ENCODE measurements at regions not wholly inside any gene's neighbourhood (a gene's known extent, or its start where the extent isn't known, plus 50 kb on each side); places are given as distances from the start of the nearest gene placed in this dataset.

DNA sequence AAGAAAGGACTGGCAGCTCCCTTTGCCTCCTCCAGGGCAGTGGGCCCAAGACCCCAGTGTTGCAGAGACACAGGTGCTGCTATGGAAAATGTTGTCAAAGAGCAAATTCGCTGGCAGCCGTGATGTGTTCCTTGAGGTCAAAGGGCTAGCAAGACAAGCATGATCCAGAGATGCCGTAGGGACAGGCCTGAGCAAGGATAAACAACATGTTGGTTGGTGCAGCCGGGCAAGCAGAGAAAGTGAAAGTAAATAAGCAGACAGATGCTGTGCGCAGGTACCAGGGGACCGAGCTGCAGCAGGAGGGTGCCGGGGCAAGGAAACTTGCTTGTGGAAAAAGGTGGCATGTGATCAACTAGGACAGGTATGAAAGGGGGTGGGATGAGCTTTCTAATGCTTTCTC is 125.5 kb upstream of the NECTIN1 start:
- H3K27me3 ChIP-seq (ENCODE audit: insufficient read depth, low read length) = peaks cover 19% of the 10 kb centered on the region
- Mint-ChIP-seq H3K27me3 (ENCODE audit: low read depth, unreplicated experiment) (peaks cover 85% of the 10 kb centered on the region), H3K9me3 (ENCODE audit: unreplicated experiment) (peaks cover 9% of the 10 kb centered on the region), H3K27ac (ENCODE audit: unreplicated experiment) (no peak overlapping the region), H3K4me3 (ENCODE audit: unreplicated experiment) (no peak overlapping the region), H3K4me1 (ENCODE audit: low read depth, unreplicated experiment) (no peaks in the 10 kb centered on the region), H3K36me3 (ENCODE audit: low read depth, unreplicated experiment) (peaks cover 3% of the 10 kb centered on the region)
- no peak overlapping the region for H2AFZ ChIP-seq (ENCODE audit: low read depth, low read length)
- H4K20me1 ChIP-seq (ENCODE audit: insufficient read depth, low read length) = no peaks in the 10 kb centered on the region
- no peaks in the 10 kb centered on the region for H3K79me2 ChIP-seq (ENCODE audit: insufficient read depth, low read length)
- H3K9ac ChIP-seq (ENCODE audit: low read length) = no peak overlapping the region
- H3K4me2 ChIP-seq (ENCODE audit: low read length) = no peak overlapping the region
- FAIRE-seq (no peak), DNase-seq (ENCODE audit: low read depth) (no peak)
- TF ChIP-seq, protein P1, sequence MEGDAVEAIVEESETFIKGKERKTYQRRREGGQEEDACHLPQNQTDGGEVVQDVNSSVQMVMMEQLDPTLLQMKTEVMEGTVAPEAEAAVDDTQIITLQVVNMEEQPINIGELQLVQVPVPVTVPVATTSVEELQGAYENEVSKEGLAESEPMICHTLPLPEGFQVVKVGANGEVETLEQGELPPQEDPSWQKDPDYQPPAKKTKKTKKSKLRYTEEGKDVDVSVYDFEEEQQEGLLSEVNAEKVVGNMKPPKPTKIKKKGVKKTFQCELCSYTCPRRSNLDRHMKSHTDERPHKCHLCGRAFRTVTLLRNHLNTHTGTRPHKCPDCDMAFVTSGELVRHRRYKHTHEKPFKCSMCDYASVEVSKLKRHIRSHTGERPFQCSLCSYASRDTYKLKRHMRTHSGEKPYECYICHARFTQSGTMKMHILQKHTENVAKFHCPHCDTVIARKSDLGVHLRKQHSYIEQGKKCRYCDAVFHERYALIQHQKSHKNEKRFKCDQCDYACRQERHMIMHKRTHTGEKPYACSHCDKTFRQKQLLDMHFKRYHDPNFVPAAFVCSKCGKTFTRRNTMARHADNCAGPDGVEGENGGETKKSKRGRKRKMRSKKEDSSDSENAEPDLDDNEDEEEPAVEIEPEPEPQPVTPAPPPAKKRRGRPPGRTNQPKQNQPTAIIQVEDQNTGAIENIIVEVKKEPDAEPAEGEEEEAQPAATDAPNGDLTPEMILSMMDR (IDR thresholded peaks at IDR 0.05; ENCODE audit: insufficient read depth, low read depth, low read length) = no peak
- no peak for TF ChIP-seq EZH2 (IDR thresholded peaks at IDR 0.05; ENCODE audit: insufficient read depth, low read length)
- H3K4me3 ChIP-seq (ENCODE audit: insufficient read depth, low read depth, low read length) = no peak overlapping the region
- no peaks in the 10 kb centered on the region for H3K9me3 ChIP-seq (ENCODE audit: insufficient read depth, low read depth, low read length)
- no peaks in the 10 kb centered on the region for H3K36me3 ChIP-seq (ENCODE audit: insufficient read depth, low read length)
- H3K4me1 ChIP-seq (ENCODE audit: insufficient read depth, low read length) = no peaks in the 10 kb centered on the region
- no peak overlapping the region for H3K27ac ChIP-seq (ENCODE audit: low read depth, low read length)

- no peaks in the 10 kb centered on the region for H4K20me1 ChIP-seq (ENCODE audit: insufficient read depth, low read length)
- H3K4me2 ChIP-seq (ENCODE audit: low read length) = no peak overlapping the region
- Mint-ChIP-seq H3K4me3 (ENCODE audit: unreplicated experiment) (no peak overlapping the region), H3K9me3 (ENCODE audit: unreplicated experiment) (peaks cover 9% of the 10 kb centered on the region), H3K4me1 (ENCODE audit: low read depth, unreplicated experiment) (no peaks in the 10 kb centered on the region), H3K27me3 (ENCODE audit: low read depth, unreplicated experiment) (peaks cover 83% of the 10 kb centered on the region), H3K36me3 (ENCODE audit: low read depth, unreplicated experiment) (peaks cover 3% of the 10 kb centered on the region), H3K27ac (ENCODE audit: unreplicated experiment) (no peak overlapping the region)
- no peak for DNase-seq (ENCODE audit: low read depth)
- no peak overlapping the region for H2AFZ ChIP-seq (ENCODE audit: low read depth, low read length)
- FAIRE-seq = no peak
- H3K9ac ChIP-seq (ENCODE audit: low read length) = no peak overlapping the region
- H3K4me3 ChIP-seq (ENCODE audit: insufficient read depth, low read depth, low read length) = no peak overlapping the region
- H3K4me1 ChIP-seq (ENCODE audit: insufficient read depth, low read length) = no peaks in the 10 kb centered on the region
- no peak overlapping the region for H3K27ac ChIP-seq (ENCODE audit: low read depth, low read length)
- no peaks in the 10 kb centered on the region for H3K9me3 ChIP-seq (ENCODE audit: insufficient read depth, low read depth, low read length)
- H3K79me2 ChIP-seq (ENCODE audit: insufficient read depth, low read length) = no peaks in the 10 kb centered on the region
- no peaks in the 10 kb centered on the region for H3K36me3 ChIP-seq (ENCODE audit: insufficient read depth, low read length)
- peaks cover 16% of the 10 kb centered on the region for H3K27me3 ChIP-seq (ENCODE audit: insufficient read depth, low read length)
- TF ChIP-seq, protein P1 (IDR thresholded peaks at IDR 0.05; ENCODE audit: insufficient read depth, low read depth, low read length) = no peak
- TF ChIP-seq EZH2 (IDR thresholded peaks at IDR 0.05; ENCODE audit: insufficient read depth, low read length) = no peak
Measured at GRCh38 chr11:119853581-119854360, 124.8 kb upstream of the NECTIN1 start.

DNA sequence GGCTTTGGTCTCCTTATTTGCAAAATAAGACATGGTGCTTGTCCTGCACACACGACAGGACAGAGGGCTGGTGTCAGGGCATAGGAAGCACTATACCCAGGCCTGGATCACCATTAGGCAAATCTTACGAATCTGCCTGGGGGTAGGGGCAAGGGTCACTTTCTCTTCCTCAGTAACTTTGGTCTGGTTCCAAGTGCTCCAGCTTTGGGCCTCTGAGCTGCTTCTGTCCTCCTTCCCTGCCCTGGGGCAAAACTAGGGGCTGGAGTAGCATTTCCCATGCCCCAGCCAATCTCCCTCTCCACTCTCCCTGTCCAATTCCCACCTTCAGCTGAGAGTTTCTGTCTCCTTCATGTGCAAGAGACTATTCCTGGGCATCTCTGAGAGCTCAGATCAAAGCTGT is 123.7 kb upstream of the NECTIN1 start:
- no peaks in the 10 kb centered on the region for H4K20me1 ChIP-seq (ENCODE audit: insufficient read depth, low read length)
- H3K4me3 ChIP-seq (ENCODE audit: insufficient read depth, low read depth, low read length) = no peak overlapping the region
- no peak for FAIRE-seq
- H3K27me3 ChIP-seq (ENCODE audit: insufficient read depth, low read length) = peaks cover 10% of the 10 kb centered on the region
- no peaks in the 10 kb centered on the region for H3K36me3 ChIP-seq (ENCODE audit: insufficient read depth, low read length)
- no peak overlapping the region for H3K27ac ChIP-seq (ENCODE audit: low read depth, low read length)
- peaks cover 3% of the 10 kb centered on the region for H3K36me3 Mint-ChIP-seq (ENCODE audit: low read depth, unreplicated experiment)
- DNase-seq (ENCODE audit: low read depth) = no peak
- H3K4me3 Mint-ChIP-seq (ENCODE audit: unreplicated experiment) = no peak overlapping the region
- no peak overlapping the region for H2AFZ ChIP-seq (ENCODE audit: low read depth, low read length)
- H3K4me2 ChIP-seq (ENCODE audit: low read length) = no peak overlapping the region
- peaks cover 73% of the 10 kb centered on the region for H3K27me3 Mint-ChIP-seq (ENCODE audit: low read depth, unreplicated experiment)
- H3K27ac Mint-ChIP-seq (ENCODE audit: unreplicated experiment) = no peak overlapping the region
- H3K9me3 Mint-ChIP-seq (ENCODE audit: unreplicated experiment) = peaks cover 9% of the 10 kb centered on the region
- TF ChIP-seq EZH2 (IDR thresholded peaks at IDR 0.05; ENCODE audit: insufficient read depth, low read length) = no peak
- TF ChIP-seq, protein P1 (IDR thresholded peaks at IDR 0.05; ENCODE audit: insufficient read depth, low read depth, low read length) = no peak
- H3K79me2 ChIP-seq (ENCODE audit: insufficient read depth, low read length) = no peaks in the 10 kb centered on the region
- H3K4me1 ChIP-seq (ENCODE audit: insufficient read depth, low read length) = no peaks in the 10 kb centered on the region
- H3K9ac ChIP-seq (ENCODE audit: low read length) = no peak overlapping the region
- H3K4me1 Mint-ChIP-seq (ENCODE audit: low read depth, unreplicated experiment) = no peaks in the 10 kb centered on the region
- no peaks in the 10 kb centered on the region for H3K9me3 ChIP-seq (ENCODE audit: insufficient read depth, low read depth, low read length)

Measured in astrocyte (in vitro differentiated cells and primary cell).